ENCODE measurements at regions not wholly inside any gene's neighbourhood (a gene's known extent, or its start where the extent isn't known, plus 50 kb on each side); places are given as distances from the start of the nearest gene placed in this dataset.

- no peak for DNase-seq
Observed at GRCh38 chr13:27014406-27015359, 156.9 kb downstream of the USP12 start.

GRCh38 chr13:27012482-27013197 is 159.0 kb downstream of the USP12 start:
- DNase-seq = no peak

- DNase-seq = no peak
Observed at GRCh38 chr13:27011661-27012060, 159.9 kb downstream of the USP12 start.

- DNase-seq = no peak
Observed at GRCh38 chr13:27008733-27009132, 162.9 kb downstream of the USP12 start.

GRCh38 chr13:27007166-27007565 is 164.4 kb downstream of the USP12 start:
- peak; percentile 90 for DNase-seq

GRCh38 chr13:27006519-27007161 is 165.0 kb downstream of the USP12 start:
- peak; percentile 90 for DNase-seq

- no peak for DNase-seq
Observed at GRCh38 chr13:27005976-27006518, 165.6 kb downstream of the USP12 start.

- DNase-seq = peak; percentile 76
Observed at GRCh38 chr13:27005556-27005955, 166.1 kb downstream of the USP12 start.

- no peak for DNase-seq
Observed at GRCh38 chr13:27004866-27005265, 166.7 kb downstream of the USP12 start.

- no peak for DNase-seq
Observed at GRCh38 chr13:27004326-27004725, 167.3 kb downstream of the USP12 start.

- DNase-seq = peak; percentile 74
Observed at GRCh38 chr13:27001705-27002104, 169.9 kb downstream of the USP12 start.

GRCh38 chr13:27000686-27001085 is 170.9 kb downstream of the USP12 start:
- DNase-seq = no peak

GRCh38 chr13:26999499-26999898 is 172.1 kb downstream of the USP12 start:
- DNase-seq = no peak

GRCh38 chr13:26998292-26998691 is 173.3 kb downstream of the USP12 start:
- no peak for DNase-seq

GRCh38 chr13:26996965-26997752 is 174.5 kb downstream of the USP12 start:
- no peak for DNase-seq

GRCh38 chr13:26995159-26995558 is 176.5 kb downstream of the USP12 start:
- no peak for DNase-seq

GRCh38 chr13:26993780-26994179 is 177.8 kb downstream of the USP12 start:
- no peak for DNase-seq

- DNase-seq = no peak
Observed at GRCh38 chr13:26992951-26993719, 178.5 kb downstream of the USP12 start.

GRCh38 chr13:26991508-26992181 is 180.0 kb downstream of the USP12 start:
- DNase-seq = no peak

- DNase-seq = no peak
Observed at GRCh38 chr13:26989957-26990713, 181.5 kb downstream of the USP12 start.

Measured in NCI-H1092 treated with DMSO at 0.1 percent for 48 hours (cell line).